Effector memory CD8-positive, alpha-beta T cell (primary cell): ENCODE measurements at regions not wholly inside any gene's neighbourhood (a gene's known extent, or its start where the extent isn't known, plus 50 kb on each side); places are given as distances from the start of the nearest gene placed in this dataset.

Experiments
- ATAC-seq: fragments of 150-1000 bp; cut with Tn5 transposase; replicated peaks from 2 replicates; pipeline ENCODE4 v1.10.0; 2021; ENCODE audit warnings: mild to moderate bottlenecking, moderate library complexity
- DNase-seq, 3 experiments: peaks; one replicate each; pipeline ENCODE4 v3.0.0; 2021
- H3K27ac Mint-ChIP-seq, 2 donors: one replicate each; pipeline ENCODE4 v1.8.0; 2022; ENCODE audit warnings: mild to moderate bottlenecking in 2 of 2, mixed read lengths in 2 of 2, moderate library complexity in 2 of 2
- H3K27me3 Mint-ChIP-seq, 2 donors: one replicate each; pipeline ENCODE4 v1.8.0; 2022; ENCODE audit warnings: mixed read lengths in 2 of 2
- H3K36me3 Mint-ChIP-seq: one replicate; pipeline ENCODE4 v1.8.0; 2022; ENCODE audit warnings: mild to moderate bottlenecking, moderate library complexity, mixed read lengths; ENCODE audit not compliant: insufficient read depth
- H3K4me1 Mint-ChIP-seq, 2 donors: one replicate each; pipeline ENCODE4 v1.8.0; 2022; ENCODE audit warnings: low read depth in 2 of 2, mixed read lengths in 2 of 2
- H3K4me3 Mint-ChIP-seq, 2 donors: one replicate each; pipeline ENCODE4 v1.8.0; 2022; ENCODE audit warnings: mild to moderate bottlenecking in 2 of 2, mixed read lengths in 2 of 2, moderate library complexity in 2 of 2
- H3K9me3 Mint-ChIP-seq, 2 donors: one replicate each; pipeline ENCODE4 v1.8.0; 2022; ENCODE audit warnings: mixed read lengths in 2 of 2

DNA sequence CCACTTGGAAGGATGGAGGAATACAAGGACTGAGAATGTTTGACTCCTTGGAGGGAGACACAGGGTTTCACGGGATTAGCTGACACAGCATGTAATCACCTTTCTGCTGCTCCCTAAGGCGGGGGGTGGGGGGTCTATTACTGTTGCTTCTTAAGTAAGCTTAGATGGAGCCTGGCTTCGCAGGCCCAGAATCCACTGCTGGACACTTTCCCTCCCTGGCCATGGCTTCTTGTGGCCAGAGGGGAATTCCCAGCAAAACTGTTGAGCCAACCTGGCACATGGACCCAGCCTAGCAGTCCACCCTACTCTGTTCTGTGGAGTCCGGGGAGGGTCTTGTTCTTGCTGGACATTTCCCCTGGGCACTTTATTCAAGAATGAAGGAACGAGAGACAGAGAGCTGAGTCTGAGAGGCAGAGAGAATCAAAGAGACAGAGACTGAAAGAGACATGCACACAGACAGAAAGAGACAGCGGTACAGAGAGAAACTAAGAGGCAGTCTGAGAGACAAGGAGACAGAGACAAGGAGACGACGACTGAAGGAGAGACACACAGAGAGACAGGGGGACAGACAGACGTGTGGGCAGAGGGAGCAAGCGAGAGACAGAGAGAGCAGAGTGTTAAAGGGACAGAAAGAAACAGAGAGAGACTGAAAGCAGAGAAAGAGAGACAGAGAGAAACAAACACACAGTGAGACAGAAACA is 55.6 kb upstream of the DLG1 start:
- ATAC-seq = no peak
- DNase-seq = no peak
- H3K27me3 Mint-ChIP-seq = peaks cover 28 to 47% of the 10 kb centered on the region in 2 donors
- no peak overlapping the region for H3K27ac Mint-ChIP-seq
- H3K4me1 Mint-ChIP-seq = peaks cover 0 to 2% of the 10 kb centered on the region in 2 donors
- no peaks in the 10 kb centered on the region for H3K9me3 Mint-ChIP-seq
- no peaks in the 10 kb centered on the region for H3K36me3 Mint-ChIP-seq
- H3K4me3 Mint-ChIP-seq = no peak overlapping the region

DNA sequence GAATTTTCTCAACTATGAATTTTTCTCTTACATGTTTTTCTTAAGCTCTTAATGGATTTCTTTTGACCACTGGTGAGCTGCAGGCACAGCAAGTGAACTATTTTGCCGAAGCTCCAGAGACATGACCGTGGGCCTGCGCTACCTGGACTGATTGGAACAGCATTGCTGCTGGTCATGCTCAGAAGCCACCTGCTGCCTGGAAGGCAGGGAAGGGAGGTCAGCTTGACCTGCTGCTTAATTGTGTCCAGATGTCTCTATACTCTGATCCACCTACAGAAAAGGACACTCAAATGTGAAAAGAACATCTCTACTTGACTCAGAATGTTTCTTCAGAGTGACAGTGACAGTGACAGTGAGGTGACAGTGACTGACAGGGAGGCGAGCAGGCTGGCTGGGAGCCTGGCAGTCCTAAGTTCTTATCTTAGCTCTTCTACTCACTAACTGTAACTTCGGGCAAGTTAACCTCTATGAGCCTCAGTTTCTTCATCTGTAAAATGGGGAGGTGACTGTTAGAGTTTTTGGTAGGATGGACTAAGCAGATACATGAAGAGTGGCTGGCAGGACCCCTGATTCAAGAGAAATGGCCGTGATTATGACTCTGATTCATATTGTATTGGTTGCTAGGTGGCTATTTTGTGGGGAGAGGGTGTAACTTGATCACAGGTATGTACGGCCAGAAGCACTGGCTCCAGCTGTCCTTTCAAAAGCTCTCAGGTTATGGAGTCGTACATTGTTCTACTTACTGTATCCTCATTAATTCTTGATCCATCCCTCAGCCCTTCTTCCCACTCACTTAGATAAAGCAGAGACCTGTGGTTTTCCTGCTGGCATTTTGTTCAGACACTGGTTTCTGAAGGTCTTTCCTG is 54.8 kb upstream of the DLG1 start:
- no peaks in the 10 kb centered on the region for H3K9me3 Mint-ChIP-seq
- DNase-seq = no peak
- H3K36me3 Mint-ChIP-seq = no peaks in the 10 kb centered on the region
- peaks cover 0 to 2% of the 10 kb centered on the region in 2 donors for H3K4me1 Mint-ChIP-seq
- H3K4me3 Mint-ChIP-seq = no peak overlapping the region
- ATAC-seq = no peak
- H3K27me3 Mint-ChIP-seq = peaks cover 33 to 55% of the 10 kb centered on the region in 2 donors
- no peak overlapping the region for H3K27ac Mint-ChIP-seq

DNA sequence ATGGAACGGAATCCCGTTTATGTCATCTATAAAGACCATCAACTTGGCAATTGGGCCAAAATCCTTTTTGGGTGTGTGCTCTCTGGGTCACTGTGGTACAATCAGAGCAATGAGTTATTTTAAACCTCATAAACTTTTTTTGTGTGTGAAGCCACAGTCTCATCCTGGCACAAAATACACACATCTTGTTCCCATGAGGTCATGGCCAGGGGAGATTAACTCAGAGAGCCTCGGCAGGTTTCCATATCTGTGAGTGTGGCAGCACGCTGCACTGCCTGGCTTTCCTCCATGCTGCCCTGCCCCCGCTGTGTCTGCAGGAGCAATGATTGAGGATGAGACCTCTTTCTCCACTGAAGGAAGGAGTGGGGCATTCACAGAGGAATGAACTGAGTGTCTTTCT is 54.0 kb upstream of the DLG1 start:
- Mint-ChIP-seq H3K4me3 (no peak overlapping the region), H3K9me3 (no peaks in the 10 kb centered on the region), H3K27me3 (peaks cover 38 to 61% of the 10 kb centered on the region in 2 donors), H3K36me3 (no peaks in the 10 kb centered on the region), H3K27ac (no peak overlapping the region), H3K4me1 (peaks cover 0 to 2% of the 10 kb centered on the region in 2 donors)
- DNase-seq = no peak
- ATAC-seq = no peak

DNA sequence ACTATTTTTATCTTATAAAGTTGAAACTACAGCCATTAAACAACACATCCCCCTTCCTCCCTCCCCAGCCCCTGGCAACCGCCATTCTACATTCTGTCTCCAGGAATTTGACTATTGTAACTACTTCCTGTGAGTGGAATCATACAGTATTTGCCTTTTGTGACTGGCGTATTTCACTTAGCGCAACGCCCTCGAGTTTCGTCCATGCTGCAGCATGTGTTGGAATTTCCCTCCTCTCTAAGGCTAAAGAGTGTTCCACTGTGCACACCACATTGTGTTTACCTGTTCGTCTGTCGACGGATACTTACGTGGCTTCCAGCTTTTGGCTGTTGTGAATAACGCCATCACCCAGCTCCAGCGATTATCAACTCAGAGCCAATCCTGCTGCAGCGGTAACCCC is 52.0 kb upstream of the DLG1 start:
- Mint-ChIP-seq H3K36me3 (no peaks in the 10 kb centered on the region), H3K4me1 (peaks cover 0 to under 1% of the 10 kb centered on the region in 2 donors), H3K4me3 (no peak overlapping the region), H3K27me3 (peaks cover 38 to 51% of the 10 kb centered on the region in 2 donors), H3K9me3 (no peaks in the 10 kb centered on the region), H3K27ac (no peak overlapping the region)
- DNase-seq (no peak), ATAC-seq (no peak)

DNA sequence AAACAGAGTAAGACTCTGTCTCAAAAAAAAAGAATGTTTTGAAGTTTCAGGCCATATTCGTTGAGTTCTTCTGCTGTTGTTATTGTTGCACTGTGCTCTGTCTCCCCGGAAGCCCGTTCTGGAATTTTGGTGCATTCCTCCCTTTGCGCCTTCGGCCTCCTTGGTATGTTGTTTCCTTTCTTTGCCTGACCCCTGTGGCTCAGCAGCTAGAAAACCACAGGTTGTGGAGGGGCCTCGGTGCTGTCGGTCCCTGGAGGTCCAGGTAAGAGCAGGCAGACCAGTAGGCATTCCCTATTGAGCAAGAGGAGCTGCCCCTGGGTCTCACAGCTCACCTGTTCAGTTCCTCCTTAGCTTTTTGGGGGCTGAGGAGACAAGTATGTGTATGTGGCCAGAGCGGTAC is 51.0 kb upstream of the DLG1 start:
- Mint-ChIP-seq H3K27ac (no peak overlapping the region), H3K4me3 (no peak overlapping the region), H3K4me1 (no peaks in the 10 kb centered on the region), H3K9me3 (no peaks in the 10 kb centered on the region), H3K36me3 (no peaks in the 10 kb centered on the region), H3K27me3 (peaks cover 34 to 42% of the 10 kb centered on the region in 2 donors)
- no peak for ATAC-seq
- DNase-seq = no peak
